H1 (cell line): ENCODE measurements at regions not wholly inside any gene's neighbourhood (a gene's known extent, or its start where the extent isn't known, plus 50 kb on each side); places are given as distances from the start of the nearest gene placed in this dataset.

Experiments used
- CTCF ChIA-PET: fragments of 300-600 bp; sonication (Branson Sonifier 250); formaldehyde crosslinking; loops from one replicate; lab custom pipeline; 2021; ENCODE audit not compliant: partially characterized antibody; lab: Charles Lee
- POLR2A ChIA-PET: fragments of 300-600 bp; sonication (Branson Sonifier 250); formaldehyde crosslinking; loops from one replicate; lab custom pipeline; 2021; ENCODE audit warnings: inconsistent platforms; ENCODE audit not compliant: partially characterized antibody; lab: Charles Lee
- DNase-seq, 2 experiments: peaks; one replicate each; pipeline versions ENCODE4 v3.0.0 to v3.0.0-alpha.2; 2010 to 2022; ENCODE audit warnings: low spot score in 2 of 2, low read depth in 1 of 2, mixed read lengths in 1 of 2
- FAIRE-seq: peaks from 2 replicates; lab custom pipeline; 2011; peaks lifted over from hg19 to GRCh38; lab: Jason Lieb, UNC
- H2AFZ ChIP-seq: 2 replicates; pipeline ENCODE4 v1.8.1; 2012; ENCODE audit warnings: low read length, inconsistent platforms
- H2AK5ac ChIP-seq: 2 replicates; pipeline ENCODE4 v1.6.1; 2013; ENCODE audit warnings: low read depth, low read length
- H2BK120ac ChIP-seq: replicated peaks from 2 replicates; pipeline ENCODE3; 2013; ENCODE audit warnings: low read depth, low read length, inconsistent platforms
- H2BK12ac ChIP-seq: 2 replicates; pipeline ENCODE4 v1.6.1; 2013; ENCODE audit warnings: low read depth, low read length
- H2BK15ac ChIP-seq: 2 replicates; pipeline ENCODE4 v1.6.1; 2013; ENCODE audit warnings: low read length
- H2BK20ac ChIP-seq: 2 replicates; pipeline ENCODE4 v1.6.1; 2013; ENCODE audit warnings: low read length
- H2BK5ac ChIP-seq: 2 replicates; pipeline ENCODE4 v1.6.1; 2013; ENCODE audit warnings: low read depth, low read length
- H3K14ac ChIP-seq: 2 replicates; pipeline ENCODE4 v1.6.1; 2013; ENCODE audit warnings: inconsistent platforms; ENCODE audit not compliant: insufficient read length
- H3K18ac ChIP-seq: 2 replicates; pipeline ENCODE4 v1.6.1; 2013; ENCODE audit warnings: low read length; ENCODE audit errors: extremely low read depth
- H3K23ac ChIP-seq: 2 replicates; pipeline ENCODE4 v1.6.1; 2013; ENCODE audit warnings: inconsistent platforms; ENCODE audit not compliant: insufficient read length
- H3K23me2 ChIP-seq: 2 replicates; pipeline ENCODE4 v1.6.1; 2013; ENCODE audit warnings: low read depth, low read length
- H3K27ac ChIP-seq: 2 replicates; pipeline ENCODE4 v1.6.1; 2011; ENCODE audit warnings: low read depth, low read length, inconsistent platforms
- H3K27me3 ChIP-seq, 4 experiments: replicated peaks in 1 of 4; 1 replicate in 1 of 4; 2 replicates in 3 of 4; pipeline versions ENCODE4 v1.6.1 to v1.8.1; 2011 to 2013; ENCODE audit warnings: low read length in 3 of 4, mild to moderate bottlenecking in 3 of 4, inconsistent platforms in 2 of 4, mixed read lengths in 2 of 4, moderate library complexity in 1 of 4; ENCODE audit not compliant: control insufficient read depth in 3 of 4, insufficient read depth in 3 of 4; ENCODE audit errors: extremely low read depth in 1 of 4
- H3K36me3 ChIP-seq, 4 experiments: 2 replicates each; pipeline versions ENCODE4 v1.6.1 to v1.8.1; 2011 to 2013; ENCODE audit warnings: mild to moderate bottlenecking in 4 of 4, low read length in 3 of 4, moderate library complexity in 2 of 4, control low read depth in 1 of 4, inconsistent platforms in 1 of 4; ENCODE audit not compliant: insufficient read depth in 4 of 4, control insufficient read depth in 2 of 4
- H3K4ac ChIP-seq: replicated peaks from 2 replicates; pipeline ENCODE3; 2013; ENCODE audit warnings: low read length, low read depth, mixed read lengths, inconsistent platforms; ENCODE audit not compliant: insufficient read length
- H3K4me1 ChIP-seq, 4 experiments: replicated peaks in 1 of 4; 1 replicate in 1 of 4; 2 replicates in 3 of 4; pipeline versions ENCODE4 v1.6.1 to v1.8.1; 2011 to 2013; ENCODE audit warnings: low read length in 3 of 4, inconsistent platforms in 2 of 4, mixed read lengths in 1 of 4; ENCODE audit not compliant: insufficient read depth in 4 of 4, control insufficient read depth in 3 of 4
- H3K4me2 ChIP-seq, 2 experiments: 2 replicates each; pipeline versions ENCODE4 v1.6.1 to v1.8.1; 2011 to 2013; ENCODE audit warnings: low read depth in 2 of 2, low read length in 2 of 2, control low read depth in 1 of 2, inconsistent platforms in 1 of 2, mild to moderate bottlenecking in 1 of 2; ENCODE audit not compliant: insufficient read depth in 1 of 2
- H3K4me3 ChIP-seq, 4 experiments: fragments of 200-600, 300-600 bp in 1 of 4; sonication (generic), shearing (Covaris generic), sonication (Bioruptor Twin) in 1 of 4; 2 replicates each; pipeline versions ENCODE4 v1.5.1 to v1.8.1; 2011 to 2016; ENCODE audit warnings: low read length in 4 of 4, low read depth in 3 of 4, control low read depth in 2 of 4, inconsistent platforms in 2 of 4, mild to moderate bottlenecking in 2 of 4, mixed read lengths in 1 of 4, moderate library complexity in 1 of 4; ENCODE audit not compliant: insufficient read depth in 2 of 4; ENCODE audit errors: extremely low read depth in 1 of 4
- H3K56ac ChIP-seq: replicated peaks from 2 replicates; pipeline ENCODE3; 2013; ENCODE audit warnings: low read depth, mild to moderate bottlenecking, mixed read lengths, low read length, inconsistent platforms; ENCODE audit not compliant: insufficient read length
- H3K79me1 ChIP-seq: 2 replicates; pipeline ENCODE4 v1.6.1; 2013; ENCODE audit warnings: low read depth, low read length, control low read depth
- H3K79me2 ChIP-seq, 2 experiments: 2 replicates each; pipeline versions ENCODE4 v1.6.1 to v1.8.1; 2012 to 2013; ENCODE audit warnings: low read length in 2 of 2, mild to moderate bottlenecking in 2 of 2, inconsistent platforms in 1 of 2; ENCODE audit not compliant: insufficient read depth in 2 of 2, control insufficient read depth in 1 of 2
- H3K9ac ChIP-seq, 4 experiments: replicated peaks in 1 of 4; 1 replicate in 1 of 4; 2 replicates in 3 of 4; pipeline versions ENCODE4 v1.6.1 to v1.8.1; 2011 to 2013; ENCODE audit warnings: low read depth in 3 of 4, low read length in 3 of 4, control low read depth in 2 of 4, mild to moderate bottlenecking in 2 of 4, moderate library complexity in 2 of 4, inconsistent platforms in 1 of 4; ENCODE audit errors: extremely low read depth in 1 of 4
- H3K9me3 ChIP-seq, 2 experiments: 2 replicates each; pipeline versions ENCODE4 v1.6.1 to v1.8.1; 2012 to 2013; ENCODE audit warnings: mild to moderate bottlenecking in 2 of 2, moderate library complexity in 2 of 2, control low read depth in 1 of 2, inconsistent platforms in 1 of 2, low read depth in 1 of 2, low read length in 1 of 2, mixed read lengths in 1 of 2; ENCODE audit not compliant: insufficient read depth in 2 of 2
- H4K20me1 ChIP-seq, 2 experiments: replicated peaks in 1 of 2; 2 replicates each; pipeline versions ENCODE3 to v1.8.1; 2011 to 2013; ENCODE audit warnings: inconsistent platforms in 2 of 2, low read length in 2 of 2, mild to moderate bottlenecking in 1 of 2; ENCODE audit not compliant: insufficient read depth in 2 of 2, control insufficient read depth in 1 of 2
- H4K5ac ChIP-seq: 2 replicates; pipeline ENCODE4 v1.6.1; 2013; ENCODE audit warnings: low read length, low read depth, mixed read lengths, inconsistent platforms; ENCODE audit not compliant: insufficient read length
- H4K8ac ChIP-seq: 2 replicates; pipeline ENCODE4 v1.8.0; 2013; ENCODE audit warnings: mild to moderate bottlenecking, moderate library complexity, low read length, inconsistent platforms; ENCODE audit not compliant: insufficient read depth; ENCODE audit errors: extremely low read depth
- H4K91ac ChIP-seq: replicated peaks from 2 replicates; pipeline ENCODE3; 2013; ENCODE audit warnings: low read length, mixed read lengths, inconsistent platforms; ENCODE audit not compliant: insufficient read length
- ASH2L ChIP-seq: fragments of 200-600, 300-600 bp; sonication (generic); IDR thresholded peaks from one replicate; pipeline ENCODE4 v1.7.1; 2017; ENCODE audit warnings: low read length
- CREB1 ChIP-seq: IDR thresholded peaks from 2 replicates; pipeline ENCODE4 v1.6.1; 2012; ENCODE audit warnings: inconsistent platforms
- E2F6 ChIP-seq: IDR thresholded peaks from 2 replicates; pipeline ENCODE4 v1.6.1; 2012; ENCODE audit warnings: inconsistent platforms
- EGR1 ChIP-seq: IDR thresholded peaks from 2 replicates; pipeline ENCODE4 v1.6.1; 2011; ENCODE audit warnings: low read depth, low read length, borderline replicate concordance
- MAFK ChIP-seq: IDR thresholded peaks from 2 replicates; pipeline ENCODE4 v1.6.1; 2012; ENCODE audit warnings: low read depth, mild to moderate bottlenecking, improper control_type of control experiment, low read length
- NRF1 ChIP-seq: IDR thresholded peaks from 2 replicates; pipeline ENCODE4 v1.6.1; 2011; ENCODE audit warnings: mild to moderate bottlenecking, low read depth, low read length, improper control_type of control experiment
- POLR2AphosphoS5 ChIP-seq: IDR thresholded peaks from 2 replicates; pipeline ENCODE4 v1.6.1; 2011; ENCODE audit warnings: low read depth, low read length
- RAD21 ChIP-seq, 2 experiments: IDR thresholded peaks in 1 of 2; conservative IDR thresholded peaks in 1 of 2; 2 replicates each; pipeline ENCODE4 v1.6.1; 2011; ENCODE audit warnings: low read depth in 2 of 2, low read length in 2 of 2, improper control_type of control experiment in 1 of 2, inconsistent platforms in 1 of 2, mild to moderate bottlenecking in 1 of 2, moderate library complexity in 1 of 2
- SIRT6 ChIP-seq: IDR thresholded peaks from one replicate; pipeline ENCODE4 v1.7.1; 2012; ENCODE audit warnings: low read length, inconsistent platforms
- SP1 ChIP-seq: IDR thresholded peaks from 2 replicates; pipeline ENCODE4 v1.6.1; 2011; ENCODE audit warnings: low read depth, low read length
- SP4 ChIP-seq: IDR thresholded peaks from 2 replicates; pipeline ENCODE4 v1.6.1; 2012; ENCODE audit warnings: low read length, inconsistent platforms
- TAF1 ChIP-seq: IDR thresholded peaks from 2 replicates; pipeline ENCODE4 v1.6.1; 2011; ENCODE audit warnings: mild to moderate bottlenecking, low read depth, low read length
- USF2 ChIP-seq: IDR thresholded peaks from 2 replicates; pipeline ENCODE4 v1.6.1; 2011; ENCODE audit warnings: low read length, improper control_type of control experiment
- WGBS, 2 experiments: shearing (Covaris generic) in 1 of 2; methylation state at CpG; one replicate each; pipeline versions ENCODE4 v1.1.6 to v1.1.7; 2013 to 2015; ENCODE audit warnings: low lambda C conversion rate in 2 of 2, mixed read lengths in 2 of 2, inconsistent platforms in 1 of 2, low coverage in 1 of 2, missing lambda C conversion rate in 1 of 2; ENCODE audit not compliant: insufficient replicate concordance in 2 of 2, insufficient coverage in 1 of 2, insufficient read length in 1 of 2; ENCODE audit errors: extremely low coverage in 1 of 2, missing lambda C conversion rate in 1 of 2; 5-methylcytosine and 5-hydroxymethylcytosine counted together

DNA sequence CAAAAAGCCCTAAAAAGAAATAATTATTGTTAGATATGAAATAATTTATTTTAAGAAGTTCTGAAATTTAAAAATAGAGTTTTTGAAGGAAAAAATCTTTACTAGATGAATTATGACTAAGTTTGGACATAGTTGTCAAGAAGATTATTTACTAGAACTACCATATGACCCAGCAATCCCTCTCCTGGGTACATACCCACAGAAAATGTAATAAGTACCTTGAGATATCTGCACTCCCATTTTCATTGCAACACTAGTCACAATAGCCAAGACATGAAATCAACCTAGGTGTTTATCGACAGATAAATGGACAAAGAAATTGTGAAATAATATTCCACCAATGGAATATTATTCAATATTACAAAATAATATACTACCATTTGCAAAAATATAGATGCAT lies 109.9 kb downstream of the PDHA2 start:
- H3K27me3 ChIP-seq: no peaks in the 10 kb centered on the region
- no peak overlapping the region for H4K8ac ChIP-seq
- CTCF ChIA-PET: no interaction called here
- POLR2A ChIA-PET: no interaction called here
- H4K5ac ChIP-seq: no peak overlapping the region
- H3K27ac ChIP-seq: no peak overlapping the region
- H3K36me3 ChIP-seq: no peaks in the 10 kb centered on the region
- no peak overlapping the region for H2BK12ac ChIP-seq
- H2AK5ac ChIP-seq: no peak overlapping the region
- H2BK20ac ChIP-seq: no peak overlapping the region
- H3K4me3 ChIP-seq: no peak overlapping the region
- no peak overlapping the region for H3K23ac ChIP-seq
- TF ChIP-seq USF2: no peak
- no peak for TF ChIP-seq POLR2AphosphoS5
- TF ChIP-seq MAFK: no peak
- TF ChIP-seq SP1: no peak
- TF ChIP-seq E2F6: no peak
- no peak for TF ChIP-seq ASH2L
- no peak for TF ChIP-seq TAF1
- no peak for TF ChIP-seq NRF1
- no peak for TF ChIP-seq SIRT6
- no peak for TF ChIP-seq RAD21 (IDR thresholded peaks at IDR 0.05 in 1 of 2, conservative IDR thresholded peaks at IDR 0.05 in 1 of 2; ENCODE audit: low read depth in 2 of 2, low read length in 2 of 2)
- TF ChIP-seq SP4: no peak
- TF ChIP-seq EGR1: no peak
- TF ChIP-seq CREB1: no peak
- TF ChIP-seq, all 59 proteins: peak for 0
- 91% methylated on average over 1 of the region's 1 CpG; no CpG with 5 or more reads in 1 of the 2 experiments for WGBS, 2 experiments
- Histone ChIP-seq H4K91ac (no peak overlapping the region), H2AFZ (no peak overlapping the region), H3K79me2 (no peaks in the 10 kb centered on the region), H3K56ac (no peak overlapping the region), H2BK120ac (no peak overlapping the region), H3K9ac (no peak overlapping the region), H4K20me1 (no peaks in the 10 kb centered on the region), H3K18ac (no peak overlapping the region), H3K4ac (no peak overlapping the region), H2BK5ac (no peak overlapping the region), H3K4me1 (no peaks in the 10 kb centered on the region), H2BK15ac (no peak overlapping the region), H3K14ac (no peak overlapping the region), H3K23me2 (no peaks in the 10 kb centered on the region), H3K79me1 (no peaks in the 10 kb centered on the region), H3K9me3 (peaks cover 0 to 2% of the 10 kb centered on the region in 2 experiments; a peak in 1 of 4 replicates), H3K4me2 (no peak overlapping the region)
- no peak for DNase-seq
- no peak for FAIRE-seq
